Fibroblast of skin of back (primary cell): ENCODE measurements at regions not wholly inside any gene's neighbourhood (a gene's known extent, or its start where the extent isn't known, plus 50 kb on each side); places are given as distances from the start of the nearest gene placed in this dataset.
A peak's percentile ranks its signal among the peaks of the same experiment; 100 is the strongest.
"Not testable (repeated sequence)": the region's sequence is repeated elsewhere in the genome, so short reads cannot be mapped to it uniquely, and the experiment has no call there.

Experiments used
- DNase-seq: peaks from one replicate; pipeline ENCODE4 v3.0.0-alpha.2; 2013

DNA sequence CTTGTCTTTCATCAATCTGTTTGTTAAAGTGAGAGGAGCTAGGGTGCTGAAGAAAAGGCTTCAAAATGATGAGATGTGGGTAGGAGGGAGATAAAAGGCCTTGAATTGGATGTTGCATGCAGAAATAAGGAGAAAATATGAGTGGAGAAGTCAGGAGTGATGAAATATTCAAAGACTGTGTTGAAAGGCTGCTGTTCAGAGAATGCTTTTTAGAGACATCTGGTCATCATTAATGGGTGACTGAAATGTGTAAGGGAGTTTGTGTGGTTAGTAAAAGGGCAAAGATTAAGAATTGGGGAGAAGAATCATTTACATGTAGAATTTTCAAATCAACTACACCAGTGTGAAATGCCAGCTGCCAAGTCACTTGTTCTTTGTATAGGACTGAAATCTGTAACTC is 383.9 kb downstream of the MAT2B start:
- DNase-seq: peak; percentile 43

DNA sequence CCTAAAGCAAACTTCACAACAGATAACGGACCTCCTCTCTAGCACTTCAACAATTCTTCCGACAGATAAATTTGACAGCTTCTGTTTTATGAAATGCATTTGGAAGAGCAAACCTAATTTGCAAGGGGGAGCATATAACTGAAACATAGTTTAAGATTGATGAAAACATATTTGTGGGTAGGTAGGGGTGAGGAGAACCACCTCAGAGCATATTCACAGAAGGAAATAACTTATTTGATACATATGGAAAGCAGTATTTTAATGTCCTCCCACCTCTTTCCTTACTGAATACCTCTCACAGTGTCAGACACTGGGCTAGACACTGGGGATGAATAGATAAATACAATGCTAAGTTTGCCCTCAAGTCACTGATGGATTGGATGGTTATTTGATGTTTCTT is 384.8 kb downstream of the MAT2B start:
- no peak for DNase-seq

- peak; percentile 16 for DNase-seq
These were observed 387.9 kb downstream of the MAT2B start for GRCh38 chr5:163893281-163893680.

DNA sequence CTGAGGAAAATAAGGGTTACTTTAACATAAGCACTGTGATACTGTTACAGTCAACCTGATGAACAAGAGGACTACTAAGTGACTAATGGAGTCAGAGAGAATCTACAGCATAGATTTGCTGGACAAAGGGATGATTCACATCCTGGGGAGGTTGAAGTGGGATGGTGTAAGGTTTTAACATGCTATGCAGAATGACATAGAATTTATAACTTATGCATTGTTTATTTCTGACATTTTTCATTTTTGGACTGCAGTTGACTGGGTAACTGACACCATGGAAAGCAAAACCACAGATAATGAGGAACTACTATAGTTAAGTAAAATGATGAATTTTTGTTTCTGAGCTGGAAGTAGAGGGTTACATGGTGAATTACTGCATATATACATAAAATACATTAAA is 389.2 kb downstream of the MAT2B start:
- DNase-seq: peak; percentile 82

DNA sequence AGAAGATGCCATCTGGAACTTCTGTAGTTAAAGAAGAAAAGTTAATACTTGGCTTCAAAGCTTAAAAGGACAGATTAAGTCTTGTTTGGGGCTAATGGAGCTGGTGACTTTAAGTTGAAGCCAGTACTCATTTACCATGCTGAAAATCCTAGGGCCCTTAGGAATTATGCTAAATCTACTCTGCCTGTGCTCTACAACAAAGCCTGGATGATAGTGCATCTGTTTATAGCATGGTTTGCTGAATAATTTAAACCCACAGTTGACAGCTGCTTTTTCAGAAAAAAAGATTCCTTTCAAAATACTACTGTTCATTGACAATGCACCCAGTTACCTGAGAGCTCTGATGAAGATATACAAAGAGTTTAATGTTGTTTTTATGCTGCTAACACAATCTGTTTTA is 393.5 kb downstream of the MAT2B start:
- no peak for DNase-seq

- not testable (repeated sequence) for DNase-seq
These were observed 402.4 kb downstream of the MAT2B start for GRCh38 chr5:163907783-163908182.

DNA sequence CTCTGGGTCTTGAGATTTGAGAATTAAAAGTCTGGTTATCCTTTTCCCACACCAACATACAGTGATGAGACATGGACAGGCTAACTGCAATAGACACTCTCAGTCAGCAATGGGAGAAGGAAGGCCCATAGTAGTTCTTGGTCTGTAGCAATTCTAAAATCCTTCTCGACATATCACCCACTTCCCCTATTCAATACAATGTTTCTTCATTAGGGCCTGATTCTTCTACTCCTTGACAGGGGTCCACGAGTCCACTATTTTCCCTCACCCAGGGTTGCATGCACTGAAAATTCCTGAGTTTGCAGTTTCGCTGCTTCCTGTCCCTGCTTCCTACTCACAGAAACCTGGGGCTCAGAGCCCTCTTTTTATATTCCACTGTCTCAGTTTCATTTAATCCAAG is 402.8 kb downstream of the MAT2B start:
- no peak for DNase-seq

DNA sequence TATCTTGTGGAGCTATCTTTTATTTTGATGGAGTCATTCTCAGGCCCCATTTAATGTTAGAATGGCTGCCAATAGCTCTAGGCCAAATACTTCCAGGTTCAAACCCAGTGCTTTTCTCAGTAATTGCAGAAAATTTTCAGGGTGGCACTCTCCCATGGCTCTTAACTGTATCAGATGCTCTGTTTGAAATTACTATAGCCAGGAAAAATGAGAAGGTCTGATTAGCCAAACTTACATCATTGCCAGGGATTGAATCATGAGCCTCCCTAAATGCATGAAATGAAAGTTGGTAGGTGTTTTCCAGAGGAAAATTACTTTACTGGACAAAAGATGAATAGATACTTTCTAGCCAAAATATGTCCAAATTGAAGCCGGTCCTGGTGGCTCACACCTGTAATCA is 404.8 kb downstream of the MAT2B start:
- DNase-seq: no peak

DNA sequence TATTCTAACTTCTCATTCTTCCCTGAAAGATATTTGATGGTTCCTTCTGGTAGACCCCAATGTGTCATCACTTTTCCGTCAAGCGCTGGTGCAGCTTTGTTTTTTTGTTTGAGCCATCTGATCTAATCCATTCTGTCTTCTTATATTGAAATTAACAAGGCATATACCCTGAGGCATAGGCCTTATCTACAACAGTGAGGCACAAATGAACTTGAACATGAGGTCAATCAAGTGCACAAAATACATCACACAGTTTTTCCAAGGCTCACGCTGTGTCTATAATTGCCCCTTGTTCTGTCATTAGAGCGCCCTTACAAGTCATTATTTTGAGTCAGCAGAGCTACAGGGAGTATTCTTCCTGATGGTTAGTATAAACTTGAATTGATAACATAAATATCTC is 406.6 kb downstream of the MAT2B start:
- no peak for DNase-seq

GRCh38 chr5:163913548-163913947 is 408.1 kb downstream of the MAT2B start:
- no peak for DNase-seq

DNA sequence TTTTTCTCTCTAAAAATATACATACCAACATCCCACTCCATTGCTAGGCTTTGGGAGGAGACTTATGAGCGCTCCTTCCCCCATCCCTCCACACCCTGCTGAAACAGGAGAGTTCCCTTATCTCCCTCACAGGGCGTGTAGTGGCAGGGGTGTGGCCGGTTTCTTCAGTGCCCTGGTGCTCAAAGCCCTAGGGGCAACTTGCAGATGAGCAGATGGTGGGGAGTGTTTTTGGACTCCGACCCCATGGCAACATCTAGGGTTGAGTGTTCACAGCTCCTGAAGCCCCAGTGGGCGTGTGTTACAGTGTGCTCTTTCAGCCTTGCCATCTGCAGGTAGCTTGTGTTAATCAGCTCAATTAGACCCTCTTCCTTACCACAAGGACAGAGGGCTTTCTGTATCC is 409.5 kb downstream of the MAT2B start:
- no peak for DNase-seq

DNA sequence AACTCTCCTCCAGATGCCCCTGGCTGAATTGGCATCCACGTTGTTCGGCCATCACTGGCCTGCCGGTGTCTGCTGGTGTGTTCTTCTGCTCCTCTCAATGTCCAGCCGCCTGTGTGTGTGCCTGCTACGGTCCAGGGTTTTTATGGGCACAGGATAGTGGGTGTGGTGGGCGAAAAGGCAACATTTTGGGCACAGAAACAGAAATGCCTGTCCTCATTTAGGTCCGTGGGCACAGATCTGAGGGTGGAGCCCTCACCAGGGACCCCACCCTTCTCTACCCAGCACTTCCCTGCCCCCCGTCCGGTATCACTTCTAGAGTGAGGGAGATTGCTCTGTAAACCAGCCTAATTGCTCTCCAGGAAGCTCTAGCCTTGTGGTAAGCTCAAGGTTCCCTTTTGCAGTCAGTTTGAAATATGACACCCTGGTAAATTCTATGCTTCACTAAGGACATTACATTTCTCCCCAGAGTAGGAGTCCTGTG is 410.1 kb downstream of the MAT2B start:
- DNase-seq: peak; percentile 8

DNA sequence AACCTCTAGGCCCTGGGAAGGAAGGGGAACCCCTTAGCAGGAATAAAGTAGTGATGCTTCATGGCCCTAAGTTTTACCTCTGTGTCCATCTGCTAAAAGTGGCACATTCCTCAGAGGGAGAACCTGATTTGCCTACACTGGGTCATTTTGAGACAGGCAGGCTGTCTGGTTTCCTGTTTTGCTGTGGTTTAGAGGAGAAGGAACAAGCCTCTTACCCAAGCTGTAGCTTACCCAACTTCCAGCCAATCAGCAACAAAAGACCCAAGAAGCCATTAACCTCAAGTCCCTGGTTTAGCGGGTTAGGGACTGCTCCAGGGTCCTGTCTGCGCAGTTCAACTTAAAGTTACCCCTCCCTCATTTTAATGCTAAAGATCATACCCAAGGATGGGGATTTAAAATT is 411.0 kb downstream of the MAT2B start:
- DNase-seq: no peak

DNA sequence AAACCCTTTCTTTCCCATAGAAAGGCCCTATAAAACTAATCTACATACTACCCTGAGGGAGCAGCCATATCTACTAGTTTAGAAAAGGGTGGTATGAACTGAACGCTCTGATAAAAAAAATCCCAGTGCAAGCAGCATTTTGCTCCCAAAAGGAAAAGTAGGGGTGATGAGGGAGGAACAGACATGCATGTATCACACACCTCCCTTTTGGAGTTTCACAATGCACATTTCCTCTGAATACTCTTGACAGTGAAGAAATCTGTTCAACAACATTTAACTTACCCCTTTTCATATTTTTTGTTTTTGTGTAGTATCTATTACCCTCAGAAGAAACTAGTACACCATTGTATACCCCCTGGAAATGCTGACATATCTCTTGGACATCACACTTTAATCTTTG is 411.4 kb downstream of the MAT2B start:
- no peak for DNase-seq

DNA sequence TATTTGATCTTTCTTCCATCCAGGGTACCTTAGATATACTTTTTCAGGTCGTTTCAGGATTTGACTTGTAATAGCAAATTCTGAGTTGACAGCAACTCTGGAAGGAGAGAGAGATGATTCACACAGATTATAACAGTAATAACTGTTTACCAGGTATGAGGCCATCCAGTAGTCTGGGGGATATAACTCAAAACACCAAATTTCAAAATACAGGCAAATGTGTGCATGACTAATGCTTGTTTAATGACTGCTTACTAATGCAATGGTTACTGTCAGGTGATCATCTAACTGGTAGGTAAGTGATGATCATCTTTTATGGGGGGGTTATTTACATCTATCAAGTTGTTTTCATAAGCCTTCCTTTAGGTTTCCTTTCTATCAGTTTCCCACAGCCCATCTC is 412.3 kb downstream of the MAT2B start:
- DNase-seq: no peak

DNA sequence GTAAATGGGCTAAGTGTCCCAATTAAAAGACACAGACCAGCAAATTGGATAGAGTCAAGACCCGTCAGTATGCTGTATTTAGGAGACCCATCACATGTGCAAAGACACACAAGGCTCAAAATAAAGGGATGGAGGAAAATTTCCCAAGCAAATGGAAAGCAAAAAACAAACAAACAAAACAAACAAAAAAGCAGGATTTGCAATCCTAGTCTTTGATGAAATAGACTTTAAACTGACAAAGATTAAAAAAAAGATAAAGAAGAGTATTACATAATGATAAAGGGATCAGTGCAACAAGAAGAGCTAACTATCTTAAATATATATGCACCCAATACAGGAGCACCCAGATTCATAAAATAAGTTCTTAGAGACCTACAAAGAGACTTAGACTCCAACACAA is 429.6 kb downstream of the MAT2B start:
- DNase-seq: not testable (repeated sequence)

DNA sequence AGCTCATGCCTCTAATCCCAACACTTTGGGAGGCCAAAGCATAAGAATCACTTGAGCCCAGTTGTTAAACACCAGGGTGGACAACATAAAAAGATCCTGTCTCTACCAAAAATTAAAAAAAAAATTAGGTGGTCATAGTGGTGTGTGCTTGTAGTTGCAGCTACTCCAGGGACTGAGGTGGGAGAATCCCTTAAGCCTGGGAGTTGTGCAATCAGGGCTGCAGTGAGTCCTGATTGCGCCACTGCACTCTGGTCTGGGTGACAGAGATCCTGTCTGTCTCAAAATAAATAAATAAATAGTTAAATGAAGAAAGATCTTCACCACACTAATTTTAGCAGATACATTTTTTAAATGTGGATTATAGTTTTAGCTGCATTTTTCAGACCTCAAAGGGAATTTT is 433.2 kb downstream of the MAT2B start:
- no peak for DNase-seq

- DNase-seq: no peak
These were observed 435.7 kb downstream of the MAT2B start for GRCh38 chr5:163941079-163941478.

GRCh38 chr5:163943546-163943945 is 438.1 kb downstream of the MAT2B start:
- no peak for DNase-seq

GRCh38 chr5:163944738-163945137 is 439.3 kb downstream of the MAT2B start:
- no peak for DNase-seq

DNA sequence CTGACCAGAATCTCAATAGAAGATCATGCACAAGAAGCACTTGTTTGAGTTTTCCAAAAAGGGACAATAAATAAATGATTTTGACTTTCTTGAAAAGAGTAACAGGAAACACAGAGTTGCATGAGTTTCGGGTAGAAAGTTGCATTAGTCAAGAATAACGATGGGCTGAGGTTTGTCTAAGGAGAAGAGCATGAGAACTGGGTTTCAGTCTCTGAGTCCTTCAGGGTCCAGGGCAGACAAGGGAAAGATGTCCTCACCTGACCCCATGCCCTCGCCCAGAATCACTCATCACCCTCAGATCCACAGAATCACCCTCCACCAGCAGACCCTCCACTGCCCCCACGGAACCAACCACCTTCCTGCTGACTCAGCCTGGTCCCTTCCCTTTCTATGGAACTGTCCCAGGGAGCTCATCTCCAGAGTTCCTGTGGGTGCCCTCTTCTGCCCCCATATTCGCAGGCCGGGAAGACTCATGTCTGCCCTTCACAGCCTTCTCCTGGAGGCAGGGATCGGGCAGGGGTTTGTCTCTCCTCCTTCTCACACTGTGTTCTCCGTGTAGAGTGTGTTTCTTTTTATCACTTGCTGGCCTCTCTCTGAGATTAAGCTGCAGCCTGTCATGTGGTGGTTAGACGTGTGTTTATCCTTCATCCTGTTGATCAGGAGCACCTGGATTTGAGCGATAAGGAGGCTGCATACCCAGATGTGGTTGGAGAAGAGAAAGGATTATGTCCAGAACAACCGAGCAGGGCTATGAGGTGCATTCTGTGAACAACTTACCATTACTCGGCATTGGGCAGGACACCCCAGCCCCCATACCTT is 442.6 kb downstream of the MAT2B start:
- DNase-seq: no peak

- no peak for DNase-seq
These were observed 444.8 kb downstream of the MAT2B start for GRCh38 chr5:163950248-163950647.

- DNase-seq: no peak
These were observed 445.6 kb downstream of the MAT2B start for GRCh38 chr5:163951069-163951468.

- DNase-seq: no peak
These were observed 448.5 kb downstream of the MAT2B start for GRCh38 chr5:163953901-163954300.

- not testable (repeated sequence) for DNase-seq
These were observed 455.8 kb downstream of the MAT2B start for GRCh38 chr5:163961230-163961629.
